ENCODE measurements at regions not wholly inside any gene's neighbourhood (a gene's known extent, or its start where the extent isn't known, plus 50 kb on each side); places are given as distances from the start of the nearest gene placed in this dataset.

- peaks cover 0 to 5% (median 0%) of the 10 kb centered on the region in 5 donors for H3K4me1 ChIP-seq (ENCODE audit: control insufficient read depth in 5 of 5, insufficient read depth in 5 of 5, low read length in 5 of 5)
- 88 to 94% methylated on average over 2 of the region's 2 CpGs for WGBS, 2 donors
- no peaks in the 10 kb centered on the region for H3K27me3 ChIP-seq (ENCODE audit: control insufficient read depth in 3 of 3, insufficient read depth in 3 of 3, low read length in 2 of 3)
- no peak overlapping the region for H3K27ac ChIP-seq (ENCODE audit: low read depth in 1 of 2, low read length in 1 of 2)
- no peaks in the 10 kb centered on the region for H3K36me3 ChIP-seq (ENCODE audit: control insufficient read depth in 4 of 4, insufficient read depth in 4 of 4, low read length in 4 of 4)
- ATAC-seq (ENCODE audit: insufficient read depth, low FRiP score) (no peak), DNase-seq (no peak)
- TF ChIP-seq, protein P1, sequence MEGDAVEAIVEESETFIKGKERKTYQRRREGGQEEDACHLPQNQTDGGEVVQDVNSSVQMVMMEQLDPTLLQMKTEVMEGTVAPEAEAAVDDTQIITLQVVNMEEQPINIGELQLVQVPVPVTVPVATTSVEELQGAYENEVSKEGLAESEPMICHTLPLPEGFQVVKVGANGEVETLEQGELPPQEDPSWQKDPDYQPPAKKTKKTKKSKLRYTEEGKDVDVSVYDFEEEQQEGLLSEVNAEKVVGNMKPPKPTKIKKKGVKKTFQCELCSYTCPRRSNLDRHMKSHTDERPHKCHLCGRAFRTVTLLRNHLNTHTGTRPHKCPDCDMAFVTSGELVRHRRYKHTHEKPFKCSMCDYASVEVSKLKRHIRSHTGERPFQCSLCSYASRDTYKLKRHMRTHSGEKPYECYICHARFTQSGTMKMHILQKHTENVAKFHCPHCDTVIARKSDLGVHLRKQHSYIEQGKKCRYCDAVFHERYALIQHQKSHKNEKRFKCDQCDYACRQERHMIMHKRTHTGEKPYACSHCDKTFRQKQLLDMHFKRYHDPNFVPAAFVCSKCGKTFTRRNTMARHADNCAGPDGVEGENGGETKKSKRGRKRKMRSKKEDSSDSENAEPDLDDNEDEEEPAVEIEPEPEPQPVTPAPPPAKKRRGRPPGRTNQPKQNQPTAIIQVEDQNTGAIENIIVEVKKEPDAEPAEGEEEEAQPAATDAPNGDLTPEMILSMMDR (IDR thresholded peaks at IDR 0.05; ENCODE audit: control extremely low read depth, extremely low read depth) = no peak
- no peak overlapping the region for H3K4me3 ChIP-seq
- H3K9me3 ChIP-seq (ENCODE audit: control insufficient read depth in 4 of 4, insufficient read depth in 3 of 4, low read length in 3 of 4) = peaks cover 0 to 3% (median 0%) of the 10 kb centered on the region in 4 donors
- no peak overlapping the region for H3K9ac ChIP-seq (ENCODE audit: insufficient read depth in 1 of 2, low read length in 2 of 2)
These were observed 151.4 kb downstream of the OTOL1 start for GRCh38 chr3:161647936-161648470.

DNA sequence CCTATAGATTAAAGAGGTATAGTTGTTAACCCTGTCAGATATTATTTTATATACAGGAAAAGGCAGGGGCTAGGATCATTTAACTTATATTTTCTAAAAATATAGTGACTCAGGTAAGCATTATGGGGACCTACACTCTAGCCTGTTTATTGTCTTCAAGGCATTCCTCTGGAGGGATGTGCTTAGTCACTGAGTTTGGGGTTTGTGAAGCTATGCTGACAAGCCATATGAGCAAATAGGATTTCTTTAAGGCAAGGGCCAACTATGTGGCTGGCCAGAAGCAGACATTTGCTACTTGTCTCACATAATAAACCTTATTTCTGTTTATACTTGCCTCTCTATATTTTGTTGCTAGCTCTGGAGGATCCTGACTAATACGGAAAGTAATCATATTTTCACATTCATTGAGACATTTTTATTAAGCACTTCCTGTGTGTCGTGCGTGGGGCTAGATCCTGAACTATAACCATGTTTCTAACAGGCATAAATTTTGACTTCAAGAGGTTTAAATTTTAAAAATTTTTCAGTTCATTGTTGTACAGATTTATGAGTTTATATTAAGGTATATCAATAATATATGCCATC, 153.4 kb downstream of the OTOL1 start:
- no peaks in the 10 kb centered on the region for H3K36me3 ChIP-seq (ENCODE audit: control insufficient read depth in 4 of 4, insufficient read depth in 4 of 4, low read length in 4 of 4)
- no peak overlapping the region for H3K9ac ChIP-seq (ENCODE audit: insufficient read depth in 1 of 2, low read length in 2 of 2)
- no peak overlapping the region for H3K27ac ChIP-seq (ENCODE audit: low read depth in 1 of 2, low read length in 1 of 2)
- ATAC-seq (ENCODE audit: insufficient read depth, low FRiP score) (no peak), DNase-seq (peak; percentile 18 to 59 (median 49))
- peaks cover 0 to 3% (median 0%) of the 10 kb centered on the region in 4 donors for H3K9me3 ChIP-seq (ENCODE audit: control insufficient read depth in 4 of 4, insufficient read depth in 3 of 4, low read length in 3 of 4)
- no peak overlapping the region for H3K4me3 ChIP-seq
- TF ChIP-seq, protein P1 (IDR thresholded peaks at IDR 0.05; ENCODE audit: control extremely low read depth, extremely low read depth) = no peak
- H3K4me1 ChIP-seq (ENCODE audit: control insufficient read depth in 5 of 5, insufficient read depth in 5 of 5, low read length in 5 of 5) = peaks cover 0 to 5% (median 0%) of the 10 kb centered on the region in 5 donors
- 43 to 47% methylated on average over 3 of the region's 3 CpGs for WGBS, 2 donors
- no peaks in the 10 kb centered on the region for H3K27me3 ChIP-seq (ENCODE audit: control insufficient read depth in 3 of 3, insufficient read depth in 3 of 3, low read length in 2 of 3)

- TF ChIP-seq, protein P1 (IDR thresholded peaks at IDR 0.05; ENCODE audit: control extremely low read depth, extremely low read depth) = no peak
- Histone ChIP-seq H3K9ac (ENCODE audit: insufficient read depth in 1 of 2, low read length in 2 of 2) (no peak overlapping the region), H3K27ac (ENCODE audit: low read depth in 1 of 2, low read length in 1 of 2) (no peak overlapping the region), H3K9me3 (ENCODE audit: control insufficient read depth in 4 of 4, insufficient read depth in 3 of 4, low read length in 3 of 4) (no peaks in the 10 kb centered on the region), H3K27me3 (ENCODE audit: control insufficient read depth in 3 of 3, insufficient read depth in 3 of 3, low read length in 2 of 3) (no peaks in the 10 kb centered on the region), H3K4me1 (ENCODE audit: control insufficient read depth in 5 of 5, insufficient read depth in 5 of 5, low read length in 5 of 5) (no peaks in the 10 kb centered on the region), H3K36me3 (ENCODE audit: control insufficient read depth in 4 of 4, insufficient read depth in 4 of 4, low read length in 4 of 4) (no peaks in the 10 kb centered on the region), H3K4me3 (no peak overlapping the region)
- ATAC-seq (ENCODE audit: insufficient read depth, low FRiP score) (no peak), DNase-seq (no peak)
- 87 to 88% methylated on average over 1 of the region's 1 CpG for WGBS, 2 donors
These were observed 161.2 kb downstream of the OTOL1 start for GRCh38 chr3:161657786-161658185.
